Upper lobe of left lung (tissue), 6 donors: ENCODE measurements at regions not wholly inside any gene's neighbourhood (a gene's known extent, or its start where the extent isn't known, plus 50 kb on each side); places are given as distances from the start of the nearest gene placed in this dataset.

Experiments
- ATAC-seq, 2 donors: fragments of 200-7000 bp; cut with Tn5 transposase; one replicate each; pipeline ENCODE4 v1.9.1; 2022; ENCODE audit warnings: mild to moderate bottlenecking in 2 of 2, moderate library complexity in 2 of 2; ENCODE audit not compliant: low FRiP score in 2 of 2
- DNase-seq, 2 donors: peaks; one replicate each; pipeline ENCODE4 v3.0.0-alpha.2; 2019 to 2020
- H3K27ac ChIP-seq, 4 donors: fragments of 200-600 bp; sonication (generic); one replicate each; pipeline ENCODE4 v1.5.1; 2016 to 2019
- H3K27me3 ChIP-seq, 4 donors: fragments of 200-600 bp; sonication (generic); one replicate each; pipeline ENCODE4 v1.5.1; 2017 to 2019
- H3K36me3 ChIP-seq, 4 donors: fragments of 200-600 bp; sonication (generic); one replicate each; pipeline ENCODE4 v1.5.1; 2016 to 2019
- H3K4me1 ChIP-seq, 4 donors: fragments of 200-600 bp; sonication (generic); one replicate each; pipeline ENCODE4 v1.5.1; 2018 to 2019
- H3K4me3 ChIP-seq, 4 donors: fragments of 200-600 bp; sonication (generic); one replicate each; pipeline ENCODE4 v1.5.1; 2017 to 2019; ENCODE audit warnings: mild to moderate bottlenecking in 2 of 4, moderate library complexity in 1 of 4
- H3K9me3 ChIP-seq, 4 donors: fragments of 200-600 bp; sonication (generic); one replicate each; pipeline ENCODE4 v1.5.1; 2018 to 2019
- CTCF ChIP-seq, 6 experiments: fragments of 450-650 bp in 4 of 6; fragments of 200-600 bp in 2 of 6; sonication (generic) in 2 of 6; IDR thresholded peaks; one replicate each; pipeline ENCODE4 v1.5.1; 2016 to 2019; ENCODE audit warnings: antibody characterized with exemption in 6 of 6
- EP300 ChIP-seq, 4 donors: sonication (generic); formaldehyde crosslinking; IDR thresholded peaks; one replicate each; pipeline ENCODE4 v1.5.1; 2017; ENCODE audit warnings: antibody characterized with exemption in 4 of 4, control low read depth in 2 of 4
- POLR2A ChIP-seq, 4 donors: fragments of 450-650 bp; IDR thresholded peaks; one replicate each; pipeline ENCODE4 v1.5.1; 2016 to 2017; ENCODE audit warnings: antibody characterized with exemption in 4 of 4, mild to moderate bottlenecking in 2 of 4
- POLR2AphosphoS5 ChIP-seq, 2 donors: sonication (generic); formaldehyde crosslinking; IDR thresholded peaks; one replicate each; pipeline ENCODE4 v1.5.1; 2017; ENCODE audit warnings: antibody characterized with exemption in 2 of 2
- WGBS, 2 donors: methylation state at CpG; one replicate each; pipeline ENCODE4 v1.1.5; 2017 to 2018; 5-methylcytosine and 5-hydroxymethylcytosine counted together
- donor health status: DM: no; HTN: no; CAD: no; lungs with moderate emphysema.
- donor health status: DM: no; HTN: yes; CAD: no; lungs with severe emphysema.

DNA sequence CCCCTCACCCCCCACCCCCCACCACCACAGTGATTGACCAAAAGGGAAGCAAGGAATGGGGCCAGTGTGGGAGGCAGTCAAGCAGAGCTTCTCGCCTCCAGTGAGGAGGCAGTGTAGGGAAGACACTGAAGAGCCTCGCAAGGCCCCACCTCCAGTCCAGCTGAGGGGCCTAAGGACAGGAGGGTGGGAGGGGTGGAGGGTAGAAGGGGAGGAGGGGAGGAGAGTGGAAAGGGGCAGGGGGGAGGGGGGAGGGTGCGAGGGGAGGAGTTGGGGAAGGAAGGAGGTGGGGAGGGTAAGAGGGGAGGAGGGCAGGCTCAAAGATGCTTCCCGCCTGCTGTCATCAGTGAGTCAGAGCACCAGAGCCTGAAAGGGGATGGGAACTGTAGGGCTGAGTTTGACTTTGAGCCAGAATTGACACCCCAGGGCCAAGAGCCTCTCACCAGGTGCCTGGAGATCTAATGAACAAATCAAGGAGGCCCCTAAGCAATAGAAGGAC lies 786.2 kb downstream of the UQCRFS1 start:
- ATAC-seq (no peak), DNase-seq (no peak)
- Histone ChIP-seq H3K4me3 (no peak overlapping the region), H3K27me3 (no peaks in the 10 kb centered on the region), H3K4me1 (no peaks in the 10 kb centered on the region), H3K9me3 (no peaks in the 10 kb centered on the region), H3K27ac (no peak overlapping the region), H3K36me3 (no peaks in the 10 kb centered on the region)
- no peak for TF ChIP-seq EP300 (IDR thresholded peaks at IDR 0.05)
- WGBS, 2 donors = 61 to 68% methylated on average over 2 to 3 of the region's 4 CpGs

DNA sequence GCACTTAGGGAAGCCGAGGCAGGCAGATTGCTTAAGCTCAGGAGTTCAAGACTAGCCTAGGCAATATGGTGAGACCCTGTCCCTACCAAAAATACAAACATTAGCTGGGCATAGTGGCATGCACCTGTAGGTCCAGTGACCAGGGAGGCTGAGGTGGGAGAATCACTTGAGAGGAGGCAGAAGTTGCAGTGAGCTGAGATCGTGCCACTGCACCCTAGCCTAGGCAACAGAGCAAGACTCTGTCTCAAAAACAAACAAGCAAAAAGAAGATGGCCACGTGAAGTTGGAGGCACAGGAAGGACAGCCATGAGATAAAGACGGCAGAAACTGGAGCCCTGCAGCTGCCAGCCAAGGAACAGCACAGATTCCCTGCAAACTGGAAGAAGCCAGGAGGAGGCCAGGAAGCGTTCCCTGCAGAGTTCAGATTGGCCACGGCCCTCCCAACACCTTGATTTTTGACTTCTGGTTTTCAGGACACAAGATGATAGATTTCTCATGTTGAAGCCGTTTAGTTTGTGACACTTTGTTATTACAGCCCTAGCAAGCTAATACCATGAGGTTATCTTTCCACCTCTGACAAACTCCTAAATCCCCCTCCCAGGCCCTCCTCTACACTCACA lies 786.7 kb downstream of the UQCRFS1 start:
- H3K4me1 ChIP-seq = no peaks in the 10 kb centered on the region
- no peak overlapping the region for H3K27ac ChIP-seq
- WGBS, 2 donors = 44 to 45% methylated on average over 7 of the region's 7 CpGs
- DNase-seq (no peak), ATAC-seq (no peak)
- no peaks in the 10 kb centered on the region for H3K27me3 ChIP-seq
- no peak overlapping the region for H3K4me3 ChIP-seq
- TF ChIP-seq POLR2AphosphoS5 (IDR thresholded peaks at IDR 0.05) (no peak), EP300 (IDR thresholded peaks at IDR 0.05) (no peak), CTCF (IDR thresholded peaks at IDR 0.05) (no peak), POLR2A (IDR thresholded peaks at IDR 0.05) (no peak)
- no peaks in the 10 kb centered on the region for H3K9me3 ChIP-seq
- H3K36me3 ChIP-seq = no peaks in the 10 kb centered on the region

- DNase-seq (no peak), ATAC-seq (no peak)
- TF ChIP-seq CTCF (IDR thresholded peaks at IDR 0.05) (no peak), POLR2A (IDR thresholded peaks at IDR 0.05) (no peak), POLR2AphosphoS5 (IDR thresholded peaks at IDR 0.05) (no peak), EP300 (IDR thresholded peaks at IDR 0.05) (no peak)
- Histone ChIP-seq H3K9me3 (no peaks in the 10 kb centered on the region), H3K36me3 (no peaks in the 10 kb centered on the region), H3K4me1 (no peaks in the 10 kb centered on the region), H3K27me3 (no peaks in the 10 kb centered on the region), H3K27ac (no peak overlapping the region), H3K4me3 (no peak overlapping the region)
- 41 to 46% methylated on average over 13 of the region's 13 CpGs for WGBS, 2 donors
Observed at GRCh38 chr19:28425046-28425931, 787.7 kb downstream of the UQCRFS1 start.

GRCh38 chr19:28424662-28425045 lies 788.3 kb downstream of the UQCRFS1 start:
- WGBS, 2 donors = 25 to 47% methylated on average over 4 of the region's 4 CpGs
- no peak overlapping the region for H3K27ac ChIP-seq
- no peaks in the 10 kb centered on the region for H3K36me3 ChIP-seq
- DNase-seq (no peak), ATAC-seq (no peak)
- no peaks in the 10 kb centered on the region for H3K27me3 ChIP-seq
- H3K9me3 ChIP-seq = no peaks in the 10 kb centered on the region
- H3K4me1 ChIP-seq = no peaks in the 10 kb centered on the region
- TF ChIP-seq POLR2A (IDR thresholded peaks at IDR 0.05) = no peak
- no peak for TF ChIP-seq POLR2AphosphoS5 (IDR thresholded peaks at IDR 0.05)
- no peak for TF ChIP-seq CTCF (IDR thresholded peaks at IDR 0.05)
- no peak for TF ChIP-seq EP300 (IDR thresholded peaks at IDR 0.05)
- H3K4me3 ChIP-seq = no peak overlapping the region

GRCh38 chr19:28424077-28424476 lies 788.9 kb downstream of the UQCRFS1 start:
- no peak for ATAC-seq

More at GRCh38 chr19:28424077-28424476, 788.9 kb downstream of the UQCRFS1 start:
- 48 to 70% methylated on average over 2 to 5 of the region's 5 CpGs for WGBS, 2 donors
- Histone ChIP-seq H3K27ac (no peak overlapping the region), H3K27me3 (no peaks in the 10 kb centered on the region), H3K9me3 (no peaks in the 10 kb centered on the region), H3K4me3 (no peak overlapping the region), H3K4me1 (no peaks in the 10 kb centered on the region), H3K36me3 (no peaks in the 10 kb centered on the region)
- TF ChIP-seq CTCF (IDR thresholded peaks at IDR 0.05) (no peak), POLR2A (IDR thresholded peaks at IDR 0.05) (no peak), EP300 (IDR thresholded peaks at IDR 0.05) (no peak), POLR2AphosphoS5 (IDR thresholded peaks at IDR 0.05) (no peak)
- no peak for DNase-seq
